ENCODE measurements at regions not wholly inside any gene's neighbourhood (a gene's known extent, or its start where the extent isn't known, plus 50 kb on each side); places are given as distances from the start of the nearest gene placed in this dataset.

DNA sequence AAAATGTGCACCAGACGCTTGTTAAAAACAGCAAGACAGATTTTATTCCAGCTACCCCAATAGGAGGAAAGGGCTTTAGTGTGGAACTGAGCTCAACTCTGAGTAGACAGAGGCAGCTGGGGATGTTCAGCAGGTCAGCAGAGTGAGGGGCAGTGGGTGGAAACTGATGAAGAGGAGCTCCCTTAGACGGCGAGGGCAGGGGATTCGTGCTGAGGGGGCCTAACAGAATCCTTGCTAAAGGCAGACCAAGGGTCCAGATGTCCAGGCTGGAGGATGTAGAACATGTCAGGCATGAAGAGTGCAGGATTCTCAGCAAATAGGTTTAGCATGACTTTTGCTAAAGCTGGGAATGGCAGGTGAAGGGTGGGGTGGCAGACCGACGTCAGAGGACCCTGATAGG is 71.9 kb upstream of the OLFM1 start:
- Histone ChIP-seq H2BK5ac (ENCODE audit: low read depth, low read length, poor library complexity, severe bottlenecking) (no peak overlapping the region), H3K79me1 (replicated peaks; ENCODE audit: low read length, poor library complexity, severe bottlenecking) (no peaks in the 10 kb centered on the region), H3K14ac (ENCODE audit: low read length in 2 of 2) (no peak overlapping the region), H3K4ac (ENCODE audit: low read depth in 1 of 2, low read length in 2 of 2) (no peak overlapping the region), H3K27ac (ENCODE audit: low read length, poor library complexity, severe bottlenecking) (no peak overlapping the region), H3K4me3 (ENCODE audit: insufficient read depth in 1 of 2, low read depth in 1 of 2, low read length in 2 of 2) (no peak overlapping the region), H3K9me3 (ENCODE audit: control insufficient read depth, low read length) (no peaks in the 10 kb centered on the region), H3K18ac (ENCODE audit: low read depth in 1 of 2, low read length in 2 of 2) (no peak overlapping the region), H2AK5ac (ENCODE audit: low read length, severe bottlenecking) (no peak overlapping the region), H3K4me2 (ENCODE audit: low read length, poor library complexity, severe bottlenecking) (no peak overlapping the region), H3K27me3 (ENCODE audit: control insufficient read depth in 1 of 2, insufficient read depth in 1 of 2, low read length in 2 of 2) (peaks cover 0 to 38% of the 10 kb centered on the region in 2 experiments), H2BK120ac (ENCODE audit: low read depth, low read length) (no peak overlapping the region), H2AFZ (ENCODE audit: low read depth, low read length) (no peak overlapping the region), H3K23ac (ENCODE audit: low read length in 2 of 2) (no peak overlapping the region), H3K4me1 (ENCODE audit: control insufficient read depth, insufficient read depth, low read depth, low read length) (no peaks in the 10 kb centered on the region), H3K9ac (ENCODE audit: low read length) (no peak overlapping the region), H4K91ac (ENCODE audit: low read length) (no peak overlapping the region), H3K36me3 (ENCODE audit: control insufficient read depth in 1 of 2, insufficient read depth in 2 of 2, low read depth in 1 of 2, low read length in 2 of 2) (no peaks in the 10 kb centered on the region), H2BK15ac (ENCODE audit: low read depth, poor library complexity, severe bottlenecking) (no peak overlapping the region), H4K8ac (ENCODE audit: low read length) (no peak overlapping the region), H2BK12ac (ENCODE audit: low read length in 2 of 2) (no peak overlapping the region)
- no peak for DNase-seq
- 82% methylated on average over 6 of the region's 6 CpGs for WGBS

GRCh38 chr9:135016037-135016640 is 71.3 kb upstream of the OLFM1 start:
- Histone ChIP-seq H3K9ac (ENCODE audit: low read length) (no peak overlapping the region), H2BK120ac (ENCODE audit: low read depth, low read length) (no peak overlapping the region), H3K23ac (ENCODE audit: low read length in 2 of 2) (no peak overlapping the region), H2BK12ac (ENCODE audit: low read length in 2 of 2) (no peak overlapping the region), H3K9me3 (ENCODE audit: control insufficient read depth, low read length) (no peaks in the 10 kb centered on the region), H3K18ac (ENCODE audit: low read depth in 1 of 2, low read length in 2 of 2) (no peak overlapping the region), H3K4me3 (ENCODE audit: insufficient read depth in 1 of 2, low read depth in 1 of 2, low read length in 2 of 2) (no peak overlapping the region), H3K4ac (ENCODE audit: low read depth in 1 of 2, low read length in 2 of 2) (no peak overlapping the region), H3K14ac (ENCODE audit: low read length in 2 of 2) (no peak overlapping the region), H3K27ac (ENCODE audit: low read length, poor library complexity, severe bottlenecking) (no peak overlapping the region), H3K79me1 (replicated peaks; ENCODE audit: low read length, poor library complexity, severe bottlenecking) (no peaks in the 10 kb centered on the region), H3K4me2 (ENCODE audit: low read length, poor library complexity, severe bottlenecking) (no peak overlapping the region), H3K27me3 (ENCODE audit: control insufficient read depth in 1 of 2, insufficient read depth in 1 of 2, low read length in 2 of 2) (peaks cover 0 to 37% of the 10 kb centered on the region in 2 experiments), H2AK5ac (ENCODE audit: low read length, severe bottlenecking) (no peak overlapping the region), H4K91ac (ENCODE audit: low read length) (no peak overlapping the region), H2BK15ac (ENCODE audit: low read depth, poor library complexity, severe bottlenecking) (no peak overlapping the region), H4K8ac (ENCODE audit: low read length) (no peak overlapping the region), H2BK5ac (ENCODE audit: low read depth, low read length, poor library complexity, severe bottlenecking) (no peak overlapping the region), H2AFZ (ENCODE audit: low read depth, low read length) (no peak overlapping the region), H3K36me3 (ENCODE audit: control insufficient read depth in 1 of 2, insufficient read depth in 2 of 2, low read depth in 1 of 2, low read length in 2 of 2) (no peaks in the 10 kb centered on the region), H3K4me1 (ENCODE audit: control insufficient read depth, insufficient read depth, low read depth, low read length) (no peaks in the 10 kb centered on the region)
- 82% methylated on average over 13 of the region's 14 CpGs for WGBS
- DNase-seq: no peak

DNA sequence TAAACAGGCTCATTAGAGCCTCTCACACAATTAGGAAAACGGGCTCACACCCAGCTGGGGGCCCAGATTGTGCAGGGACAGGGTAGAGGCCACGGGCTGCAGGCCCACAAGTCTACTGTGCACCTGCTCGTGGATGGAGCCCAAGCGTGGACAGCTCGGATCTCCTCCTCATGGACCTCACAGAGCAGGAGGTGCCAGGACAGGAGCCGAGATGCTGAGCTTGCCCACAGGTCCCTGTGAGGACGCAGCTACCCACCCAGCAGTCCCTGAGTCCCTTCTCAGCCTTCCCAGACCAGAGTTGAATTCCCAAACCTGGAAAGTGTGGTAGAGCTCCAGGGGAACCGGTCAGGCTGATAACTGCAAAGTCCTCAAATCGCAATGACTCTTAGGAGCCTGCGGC is 70.6 kb upstream of the OLFM1 start:
- Histone ChIP-seq H3K4me2 (ENCODE audit: low read length, poor library complexity, severe bottlenecking) (no peak overlapping the region), H4K91ac (ENCODE audit: low read length) (no peak overlapping the region), H3K79me1 (replicated peaks; ENCODE audit: low read length, poor library complexity, severe bottlenecking) (no peaks in the 10 kb centered on the region), H3K4ac (ENCODE audit: low read depth in 1 of 2, low read length in 2 of 2) (no peak overlapping the region), H3K4me1 (ENCODE audit: control insufficient read depth, insufficient read depth, low read depth, low read length) (no peaks in the 10 kb centered on the region), H3K9me3 (ENCODE audit: control insufficient read depth, low read length) (no peaks in the 10 kb centered on the region), H3K27me3 (ENCODE audit: control insufficient read depth in 1 of 2, insufficient read depth in 1 of 2, low read length in 2 of 2) (peaks cover 0 to 32% of the 10 kb centered on the region in 2 experiments), H3K4me3 (ENCODE audit: insufficient read depth in 1 of 2, low read depth in 1 of 2, low read length in 2 of 2) (no peak overlapping the region), H3K23ac (ENCODE audit: low read length in 2 of 2) (no peak overlapping the region), H3K36me3 (ENCODE audit: control insufficient read depth in 1 of 2, insufficient read depth in 2 of 2, low read depth in 1 of 2, low read length in 2 of 2) (no peaks in the 10 kb centered on the region), H2BK5ac (ENCODE audit: low read depth, low read length, poor library complexity, severe bottlenecking) (no peak overlapping the region), H2AK5ac (ENCODE audit: low read length, severe bottlenecking) (no peak overlapping the region), H4K8ac (ENCODE audit: low read length) (no peak overlapping the region), H3K14ac (ENCODE audit: low read length in 2 of 2) (no peak overlapping the region), H2BK12ac (ENCODE audit: low read length in 2 of 2) (no peak overlapping the region), H3K9ac (ENCODE audit: low read length) (no peak overlapping the region), H3K18ac (ENCODE audit: low read depth in 1 of 2, low read length in 2 of 2) (no peak overlapping the region), H2BK120ac (ENCODE audit: low read depth, low read length) (no peak overlapping the region), H2BK15ac (ENCODE audit: low read depth, poor library complexity, severe bottlenecking) (no peak overlapping the region), H2AFZ (ENCODE audit: low read depth, low read length) (no peak overlapping the region), H3K27ac (ENCODE audit: low read length, poor library complexity, severe bottlenecking) (no peak overlapping the region)
- WGBS: 73% methylated on average over 10 of the region's 10 CpGs
- DNase-seq: no peak

GRCh38 chr9:135017899-135018298 is 69.6 kb upstream of the OLFM1 start:
- Histone ChIP-seq H3K23ac (ENCODE audit: low read length in 2 of 2) (no peak overlapping the region), H2BK120ac (ENCODE audit: low read depth, low read length) (no peak overlapping the region)
- 77% methylated on average over 4 of the region's 4 CpGs for WGBS

More at GRCh38 chr9:135017899-135018298, 69.6 kb upstream of the OLFM1 start:
- Histone ChIP-seq H3K4ac (ENCODE audit: low read depth in 1 of 2, low read length in 2 of 2) (no peak overlapping the region), H3K9ac (ENCODE audit: low read length) (no peak overlapping the region), H2AK5ac (ENCODE audit: low read length, severe bottlenecking) (no peak overlapping the region), H3K36me3 (ENCODE audit: control insufficient read depth in 1 of 2, insufficient read depth in 2 of 2, low read depth in 1 of 2, low read length in 2 of 2) (no peaks in the 10 kb centered on the region), H2BK15ac (ENCODE audit: low read depth, poor library complexity, severe bottlenecking) (no peak overlapping the region), H3K14ac (ENCODE audit: low read length in 2 of 2) (no peak overlapping the region), H3K4me3 (ENCODE audit: insufficient read depth in 1 of 2, low read depth in 1 of 2, low read length in 2 of 2) (no peak overlapping the region), H3K18ac (ENCODE audit: low read depth in 1 of 2, low read length in 2 of 2) (no peak overlapping the region), H2AFZ (ENCODE audit: low read depth, low read length) (no peak overlapping the region), H3K27me3 (ENCODE audit: control insufficient read depth in 1 of 2, insufficient read depth in 1 of 2, low read length in 2 of 2) (peaks cover 0 to 32% of the 10 kb centered on the region in 2 experiments), H3K27ac (ENCODE audit: low read length, poor library complexity, severe bottlenecking) (no peak overlapping the region), H3K4me1 (ENCODE audit: control insufficient read depth, insufficient read depth, low read depth, low read length) (no peaks in the 10 kb centered on the region), H3K9me3 (ENCODE audit: control insufficient read depth, low read length) (no peaks in the 10 kb centered on the region), H4K91ac (ENCODE audit: low read length) (no peak overlapping the region), H2BK12ac (ENCODE audit: low read length in 2 of 2) (no peak overlapping the region), H3K79me1 (replicated peaks; ENCODE audit: low read length, poor library complexity, severe bottlenecking) (no peaks in the 10 kb centered on the region), H3K4me2 (ENCODE audit: low read length, poor library complexity, severe bottlenecking) (no peak overlapping the region), H4K8ac (ENCODE audit: low read length) (no peak overlapping the region), H2BK5ac (ENCODE audit: low read depth, low read length, poor library complexity, severe bottlenecking) (no peak overlapping the region)
- DNase-seq: no peak

All from mesenchymal stem cell (in vitro differentiated cells and primary cell).